ENCODE measurements at regions not wholly inside any gene's neighbourhood (a gene's known extent, or its start where the extent isn't known, plus 50 kb on each side); places are given as distances from the start of the nearest gene placed in this dataset.

GRCh38 chr3:153110041-153110440 is 52.0 kb upstream of the RAP2B start:
- TF ChIP-seq, protein P1, sequence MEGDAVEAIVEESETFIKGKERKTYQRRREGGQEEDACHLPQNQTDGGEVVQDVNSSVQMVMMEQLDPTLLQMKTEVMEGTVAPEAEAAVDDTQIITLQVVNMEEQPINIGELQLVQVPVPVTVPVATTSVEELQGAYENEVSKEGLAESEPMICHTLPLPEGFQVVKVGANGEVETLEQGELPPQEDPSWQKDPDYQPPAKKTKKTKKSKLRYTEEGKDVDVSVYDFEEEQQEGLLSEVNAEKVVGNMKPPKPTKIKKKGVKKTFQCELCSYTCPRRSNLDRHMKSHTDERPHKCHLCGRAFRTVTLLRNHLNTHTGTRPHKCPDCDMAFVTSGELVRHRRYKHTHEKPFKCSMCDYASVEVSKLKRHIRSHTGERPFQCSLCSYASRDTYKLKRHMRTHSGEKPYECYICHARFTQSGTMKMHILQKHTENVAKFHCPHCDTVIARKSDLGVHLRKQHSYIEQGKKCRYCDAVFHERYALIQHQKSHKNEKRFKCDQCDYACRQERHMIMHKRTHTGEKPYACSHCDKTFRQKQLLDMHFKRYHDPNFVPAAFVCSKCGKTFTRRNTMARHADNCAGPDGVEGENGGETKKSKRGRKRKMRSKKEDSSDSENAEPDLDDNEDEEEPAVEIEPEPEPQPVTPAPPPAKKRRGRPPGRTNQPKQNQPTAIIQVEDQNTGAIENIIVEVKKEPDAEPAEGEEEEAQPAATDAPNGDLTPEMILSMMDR (IDR thresholded peaks at IDR 0.05), result no peak
- no peak for TF ChIP-seq POLR2A (IDR thresholded peaks at IDR 0.05)
